ENCODE measurements at regions not wholly inside any gene's neighbourhood (a gene's known extent, or its start where the extent isn't known, plus 50 kb on each side); places are given as distances from the start of the nearest gene placed in this dataset.

DNA sequence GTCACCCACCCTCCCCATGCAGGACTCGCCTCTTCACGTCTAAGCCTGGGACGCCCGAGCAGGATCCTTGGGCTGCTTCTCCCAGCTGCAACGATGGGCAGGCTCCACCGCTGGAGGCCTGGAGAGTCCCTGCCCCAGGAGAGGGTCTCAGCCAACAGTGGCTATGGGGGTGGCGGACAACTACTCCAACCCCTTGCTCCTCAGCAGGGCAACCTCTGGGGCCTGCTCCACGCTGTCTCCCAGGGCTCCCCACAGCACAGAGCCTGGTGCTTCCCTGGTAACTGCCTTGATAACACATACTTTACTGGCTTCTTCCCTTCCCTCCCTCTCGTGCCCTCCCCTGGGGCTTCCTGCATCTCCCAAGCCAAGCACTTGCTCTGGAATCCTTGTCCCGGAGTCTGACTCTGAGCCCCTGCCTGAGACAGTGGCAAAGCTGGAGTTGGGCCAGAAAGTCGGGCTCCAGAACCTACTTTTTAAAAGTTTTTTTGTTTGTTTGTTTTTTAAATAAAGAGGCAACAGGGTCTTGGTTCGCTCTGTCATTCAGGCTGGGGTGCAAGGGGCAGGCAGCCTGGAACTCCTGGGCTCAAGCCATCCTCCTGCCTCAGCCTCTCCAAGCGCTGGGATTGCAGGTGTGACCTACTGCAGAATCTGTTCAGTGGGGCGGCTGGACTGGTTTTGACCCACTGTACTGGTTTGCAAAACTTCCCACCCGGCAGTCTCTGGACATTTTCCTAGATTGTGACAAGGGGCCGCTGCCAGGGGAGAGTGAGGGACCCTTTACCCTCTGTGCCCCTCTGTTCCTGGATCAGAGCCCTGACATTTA is 99.4 kb downstream of the TNFRSF13B start:
- TF ChIP-seq, protein P1, sequence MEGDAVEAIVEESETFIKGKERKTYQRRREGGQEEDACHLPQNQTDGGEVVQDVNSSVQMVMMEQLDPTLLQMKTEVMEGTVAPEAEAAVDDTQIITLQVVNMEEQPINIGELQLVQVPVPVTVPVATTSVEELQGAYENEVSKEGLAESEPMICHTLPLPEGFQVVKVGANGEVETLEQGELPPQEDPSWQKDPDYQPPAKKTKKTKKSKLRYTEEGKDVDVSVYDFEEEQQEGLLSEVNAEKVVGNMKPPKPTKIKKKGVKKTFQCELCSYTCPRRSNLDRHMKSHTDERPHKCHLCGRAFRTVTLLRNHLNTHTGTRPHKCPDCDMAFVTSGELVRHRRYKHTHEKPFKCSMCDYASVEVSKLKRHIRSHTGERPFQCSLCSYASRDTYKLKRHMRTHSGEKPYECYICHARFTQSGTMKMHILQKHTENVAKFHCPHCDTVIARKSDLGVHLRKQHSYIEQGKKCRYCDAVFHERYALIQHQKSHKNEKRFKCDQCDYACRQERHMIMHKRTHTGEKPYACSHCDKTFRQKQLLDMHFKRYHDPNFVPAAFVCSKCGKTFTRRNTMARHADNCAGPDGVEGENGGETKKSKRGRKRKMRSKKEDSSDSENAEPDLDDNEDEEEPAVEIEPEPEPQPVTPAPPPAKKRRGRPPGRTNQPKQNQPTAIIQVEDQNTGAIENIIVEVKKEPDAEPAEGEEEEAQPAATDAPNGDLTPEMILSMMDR (IDR thresholded peaks at IDR 0.05): no peak
- TF ChIP-seq POLR2A (IDR thresholded peaks at IDR 0.05): no peak
